Activated CD4-positive, alpha-beta T cell treated with anti-CD3 and anti-CD28 coated beads for 36 hours (primary cell): ENCODE measurements at regions not wholly inside any gene's neighbourhood (a gene's known extent, or its start where the extent isn't known, plus 50 kb on each side); places are given as distances from the start of the nearest gene placed in this dataset.

Source experiments
- ATAC-seq: fragments of 200-7000 bp; cut with Tn5 transposase; one replicate; pipeline ENCODE4 v1.10.0; 2021; ENCODE audit warnings: mild to moderate bottlenecking, moderate library complexity
- CTCF ChIA-PET: fragments of 350-600 bp; sonication (Branson Sonifier 250); formaldehyde crosslinking; loops from one replicate; lab custom pipeline; 2021; ENCODE audit warnings: antibody characterized with exemption; lab: Charles Lee
- POLR2A ChIA-PET: fragments of 350-600 bp; sonication (Branson Sonifier 250); formaldehyde crosslinking; loops from one replicate; lab custom pipeline; 2021; ENCODE audit warnings: antibody characterized with exemption, inconsistent platforms; lab: Charles Lee
- DNase-seq: peaks from one replicate; pipeline ENCODE4 v3.0.0-alpha.2; 2020
- H3K27ac Mint-ChIP-seq: one replicate; pipeline ENCODE4 v1.8.0; 2021; ENCODE audit warnings: mixed read lengths
- H3K27me3 Mint-ChIP-seq: one replicate; pipeline ENCODE4 v1.8.0; 2021; ENCODE audit warnings: mixed read lengths
- H3K36me3 Mint-ChIP-seq: one replicate; pipeline ENCODE4 v1.8.0; 2021; ENCODE audit warnings: low read depth, mixed read lengths
- H3K4me1 Mint-ChIP-seq: one replicate; pipeline ENCODE4 v1.8.0; 2021; ENCODE audit warnings: mixed read lengths
- H3K4me3 Mint-ChIP-seq: one replicate; pipeline ENCODE4 v1.8.0; 2021; ENCODE audit warnings: mild to moderate bottlenecking, moderate library complexity, mixed read lengths
- H3K9me3 Mint-ChIP-seq: one replicate; pipeline ENCODE4 v1.8.0; 2021; ENCODE audit warnings: low read depth, mixed read lengths
- intact Hi-C, 2 experiments: fragments of 100-400 bp; cut with DNase I in 1 of 2; cut with micrococcal nuclease in 1 of 2; formaldehyde crosslinking; loops; one replicate each; pipeline versions ENCODE4 v1.14.2 to v1.15.1; 2022 to 2024; cut with DNase I, micrococcal nuclease

DNA sequence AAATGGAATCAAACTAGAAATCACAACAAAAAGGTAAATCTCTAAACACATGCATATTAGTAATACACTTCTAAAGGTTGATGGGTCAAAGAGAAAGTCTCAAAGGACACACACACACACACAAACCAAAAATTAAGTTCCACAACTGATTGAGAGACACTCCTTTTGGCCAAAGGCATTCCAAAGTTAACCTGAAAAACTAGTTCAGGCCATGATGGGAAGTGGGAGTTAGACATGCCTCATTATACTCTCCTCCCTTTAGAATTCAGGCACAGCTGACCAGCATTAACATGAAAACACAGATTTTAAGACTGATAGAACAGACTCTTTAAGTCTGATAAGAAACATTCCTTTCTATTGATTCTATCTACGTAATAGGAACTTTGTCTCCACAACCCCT is 332.4 kb upstream of the IGFBP3 start:
- Mint-ChIP-seq H3K4me3 (no peak overlapping the region), H3K9me3 (peaks cover 3% of the 10 kb centered on the region), H3K36me3 (no peaks in the 10 kb centered on the region), H3K27ac (no peak overlapping the region), H3K4me1 (no peaks in the 10 kb centered on the region), H3K27me3 (peaks cover 4% of the 10 kb centered on the region)
- POLR2A ChIA-PET: no interaction called here
- ATAC-seq: no peak
- DNase-seq: no peak
- CTCF ChIA-PET: no interaction called here
- intact Hi-C loops: no loop called here

DNA sequence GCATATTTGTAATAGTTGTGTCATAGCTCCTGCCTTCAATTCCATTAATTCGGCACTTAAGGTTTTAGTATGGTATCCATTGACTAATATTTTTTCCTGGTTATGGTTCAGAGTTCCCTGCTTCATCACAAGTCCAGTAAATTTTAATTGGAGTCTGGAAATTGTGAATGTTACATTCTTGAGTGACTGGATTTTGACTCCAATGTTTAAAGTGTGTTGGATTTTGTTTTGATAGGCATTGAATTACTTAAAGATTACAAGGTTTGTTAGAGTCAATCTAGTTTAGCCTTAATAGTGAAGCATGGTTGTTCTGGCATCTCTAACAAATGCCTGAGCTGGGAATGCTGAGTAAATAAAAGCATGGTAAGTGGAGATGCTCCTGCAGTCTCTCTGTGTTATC is 326.6 kb upstream of the IGFBP3 start:
- ATAC-seq: no peak
- Mint-ChIP-seq H3K27me3 (peaks cover 8% of the 10 kb centered on the region), H3K4me1 (no peaks in the 10 kb centered on the region), H3K4me3 (no peak overlapping the region), H3K27ac (no peak overlapping the region), H3K9me3 (peaks cover 6% of the 10 kb centered on the region), H3K36me3 (no peaks in the 10 kb centered on the region)
- DNase-seq: no peak
- intact Hi-C loops: no loop called here
- ChIA-PET POLR2A (no interaction called here), CTCF (interaction anchor here (0.6 kb wide), 1 partner anchor 229 kb away, joined by 4 read pairs; no protein-coding TSS in a partner anchor)

- H3K9me3 Mint-ChIP-seq: peaks cover 3% of the 10 kb centered on the region
- intact Hi-C loops: no loop called here
- no peak for ATAC-seq
- no peaks in the 10 kb centered on the region for H3K36me3 Mint-ChIP-seq
- peaks cover 4% of the 10 kb centered on the region for H3K27me3 Mint-ChIP-seq
- DNase-seq: no peak
- H3K4me1 Mint-ChIP-seq: no peaks in the 10 kb centered on the region
- ChIA-PET POLR2A (no interaction called here), CTCF (interaction anchor here (1.0 kb wide), 1 partner anchor 13 kb away, joined by 3 read pairs; no protein-coding TSS in a partner anchor)
- H3K4me3 Mint-ChIP-seq: no peak overlapping the region
- no peak overlapping the region for H3K27ac Mint-ChIP-seq
Measured at GRCh38 chr7:46245586-46246111, 324.6 kb upstream of the IGFBP3 start.

DNA sequence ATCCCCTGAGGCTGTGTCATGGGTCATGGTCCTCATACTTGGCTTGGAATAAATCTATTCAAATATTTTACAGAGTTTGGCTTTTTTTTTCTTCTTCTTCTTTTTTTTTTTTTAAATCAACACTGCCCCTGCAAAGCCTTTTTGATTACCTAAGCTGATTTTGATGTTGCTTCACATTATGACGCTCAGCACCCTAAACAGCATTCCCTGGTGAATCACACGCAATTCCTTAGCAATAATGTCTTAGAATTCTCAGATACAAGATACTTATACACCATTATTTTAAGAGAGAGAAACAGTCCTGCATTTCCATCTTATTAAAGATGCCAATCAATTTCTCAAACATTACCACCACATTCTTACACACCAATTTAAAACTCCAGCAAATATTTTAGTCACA is 323.7 kb upstream of the IGFBP3 start:
- Mint-ChIP-seq H3K4me1 (no peaks in the 10 kb centered on the region), H3K4me3 (no peak overlapping the region), H3K9me3 (peaks cover 3% of the 10 kb centered on the region), H3K27me3 (peaks cover 4% of the 10 kb centered on the region), H3K36me3 (no peaks in the 10 kb centered on the region), H3K27ac (no peak overlapping the region)
- DNase-seq (no peak), ATAC-seq (no peak)
- ChIA-PET CTCF (interaction anchor here (1.0 kb wide), 1 partner anchor 12 kb away, joined by 3 read pairs; no protein-coding TSS in a partner anchor), POLR2A (no interaction called here)
- intact Hi-C loops: no loop called here

DNA sequence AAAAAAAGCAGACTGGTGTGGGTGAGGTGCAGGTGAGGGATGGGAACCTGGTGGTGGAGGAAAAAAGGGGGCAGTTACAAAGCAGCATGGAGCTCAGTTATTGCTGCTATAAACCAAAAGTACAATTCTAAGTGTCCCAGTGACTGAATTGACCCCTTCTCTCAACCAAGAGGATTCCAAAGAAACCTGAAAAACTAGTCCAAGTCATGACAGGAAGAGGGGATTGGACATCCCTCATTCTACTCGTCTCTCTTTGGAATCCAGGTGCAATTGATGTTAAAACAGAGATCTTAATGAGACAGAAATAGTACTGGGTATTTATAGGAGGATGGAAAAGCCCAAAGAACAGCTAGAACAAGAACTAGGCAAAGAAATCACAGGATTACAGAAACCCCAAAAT is 322.3 kb upstream of the IGFBP3 start:
- ChIA-PET POLR2A (no interaction called here), CTCF (no interaction called here)
- ATAC-seq (no peak), DNase-seq (no peak)
- Mint-ChIP-seq H3K9me3 (peaks cover 3% of the 10 kb centered on the region), H3K36me3 (no peaks in the 10 kb centered on the region), H3K27ac (no peak overlapping the region), H3K27me3 (peaks cover 3% of the 10 kb centered on the region), H3K4me3 (no peak overlapping the region), H3K4me1 (no peaks in the 10 kb centered on the region)
- intact Hi-C loops: no loop called here

GRCh38 chr7:46239846-46240245 is 318.8 kb upstream of the IGFBP3 start:
- ChIA-PET POLR2A (no interaction called here), CTCF (no interaction called here)
- ATAC-seq (no peak), DNase-seq (no peak)
- Mint-ChIP-seq H3K27me3 (no peaks in the 10 kb centered on the region), H3K27ac (no peak overlapping the region), H3K9me3 (no peaks in the 10 kb centered on the region), H3K36me3 (no peaks in the 10 kb centered on the region), H3K4me3 (no peak overlapping the region), H3K4me1 (no peaks in the 10 kb centered on the region)
- intact Hi-C loops: no loop called here

- no peak overlapping the region for H3K4me3 Mint-ChIP-seq
- ATAC-seq (no peak), DNase-seq (no peak)
- no peaks in the 10 kb centered on the region for H3K4me1 Mint-ChIP-seq
- intact Hi-C loops: no loop called here
- H3K27ac Mint-ChIP-seq: no peak overlapping the region
- POLR2A ChIA-PET: no interaction called here
- no peaks in the 10 kb centered on the region for H3K27me3 Mint-ChIP-seq
- H3K36me3 Mint-ChIP-seq: no peaks in the 10 kb centered on the region
- H3K9me3 Mint-ChIP-seq: no peaks in the 10 kb centered on the region
- CTCF ChIA-PET: no interaction called here
Measured at GRCh38 chr7:46237466-46237865, 316.4 kb upstream of the IGFBP3 start.

- H3K27me3 Mint-ChIP-seq: peaks cover 9% of the 10 kb centered on the region
- ATAC-seq: no peak
- ChIA-PET CTCF (no interaction called here), POLR2A (no interaction called here)
- H3K9me3 Mint-ChIP-seq: no peaks in the 10 kb centered on the region
- no peak overlapping the region for H3K27ac Mint-ChIP-seq
- H3K4me1 Mint-ChIP-seq: no peaks in the 10 kb centered on the region
- intact Hi-C loops: no loop called here
- no peak overlapping the region for H3K4me3 Mint-ChIP-seq
- DNase-seq: no peak
- H3K36me3 Mint-ChIP-seq: no peaks in the 10 kb centered on the region
Measured at GRCh38 chr7:46233585-46234329, 312.7 kb upstream of the IGFBP3 start.

- ChIA-PET POLR2A (interaction anchor here (0.6 kb wide), 1 partner anchor 613 kb away, joined by 3 read pairs; no protein-coding TSS in a partner anchor), CTCF (interaction anchor here (0.8 kb wide), 1 partner anchor 63 kb away, joined by 3 read pairs; no protein-coding TSS in a partner anchor)
- no peaks in the 10 kb centered on the region for H3K9me3 Mint-ChIP-seq
- H3K27me3 Mint-ChIP-seq: peaks cover 9% of the 10 kb centered on the region
- no peaks in the 10 kb centered on the region for H3K4me1 Mint-ChIP-seq
- ATAC-seq (no peak), DNase-seq (no peak)
- intact Hi-C loops: no loop called here
- H3K4me3 Mint-ChIP-seq: no peak overlapping the region
- H3K27ac Mint-ChIP-seq: no peak overlapping the region
- no peaks in the 10 kb centered on the region for H3K36me3 Mint-ChIP-seq
Measured at GRCh38 chr7:46230990-46231305, 309.9 kb upstream of the IGFBP3 start.

DNA sequence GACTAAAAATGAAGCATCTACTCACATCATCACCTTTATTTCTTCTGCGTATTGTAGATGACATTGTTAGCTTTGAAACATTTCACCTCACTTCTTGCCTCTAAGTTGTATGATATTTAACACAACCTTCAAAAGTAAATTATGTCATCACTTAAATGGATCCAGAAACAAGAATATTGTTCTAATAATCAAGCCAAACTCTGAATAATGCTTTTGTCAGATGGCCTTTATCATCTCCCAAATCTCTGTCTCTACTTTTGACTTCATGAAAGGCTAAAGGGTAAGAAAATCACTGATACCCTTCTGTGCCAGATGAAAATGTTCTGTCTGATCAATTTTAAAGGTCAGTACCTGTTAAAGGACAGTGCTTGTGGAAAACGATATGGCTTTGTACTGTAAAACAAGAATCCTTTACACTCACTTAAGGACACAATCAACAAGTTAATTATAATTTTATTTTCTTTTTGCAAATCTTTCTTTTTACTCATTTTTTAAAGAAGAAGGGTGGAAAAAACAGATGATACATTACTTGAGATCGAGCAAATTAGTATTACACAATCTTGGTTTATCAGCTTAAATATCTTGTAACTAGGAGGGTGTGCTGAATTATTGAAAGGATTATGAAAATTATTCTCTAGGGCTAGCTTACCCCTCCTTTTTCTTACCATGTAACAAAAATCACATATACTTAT is 309.4 kb upstream of the IGFBP3 start:
- H3K4me1 Mint-ChIP-seq: no peaks in the 10 kb centered on the region
- POLR2A ChIA-PET: interaction anchor here (0.6 kb wide), 1 partner anchor 613 kb away, joined by 3 read pairs; no protein-coding TSS in a partner anchor
- CTCF ChIA-PET: interaction anchor here (0.8 kb wide), 1 partner anchor 64 kb away, joined by 3 read pairs; no protein-coding TSS in a partner anchor
- no peak overlapping the region for H3K27ac Mint-ChIP-seq
- H3K36me3 Mint-ChIP-seq: no peaks in the 10 kb centered on the region
- H3K9me3 Mint-ChIP-seq: no peaks in the 10 kb centered on the region
- no peak for ATAC-seq
- no peak overlapping the region for H3K4me3 Mint-ChIP-seq
- no peak for DNase-seq
- intact Hi-C loops: no loop called here
- peaks cover 9% of the 10 kb centered on the region for H3K27me3 Mint-ChIP-seq

- Mint-ChIP-seq H3K27me3 (peaks cover 9% of the 10 kb centered on the region), H3K4me1 (no peaks in the 10 kb centered on the region), H3K4me3 (no peak overlapping the region), H3K27ac (no peak overlapping the region), H3K36me3 (no peaks in the 10 kb centered on the region), H3K9me3 (no peaks in the 10 kb centered on the region)
- POLR2A ChIA-PET: no interaction called here
- ATAC-seq (no peak), DNase-seq (no peak)
- intact Hi-C loops: no loop called here
- CTCF ChIA-PET: no interaction called here
Measured at GRCh38 chr7:46229409-46229808, 308.3 kb upstream of the IGFBP3 start.

- Mint-ChIP-seq H3K9me3 (no peaks in the 10 kb centered on the region), H3K4me1 (no peaks in the 10 kb centered on the region), H3K27ac (no peak overlapping the region), H3K36me3 (no peaks in the 10 kb centered on the region), H3K4me3 (no peak overlapping the region), H3K27me3 (peaks cover 7% of the 10 kb centered on the region)
- ATAC-seq (no peak), DNase-seq (no peak)
- ChIA-PET POLR2A (no interaction called here), CTCF (no interaction called here)
- intact Hi-C loops: no loop called here
Measured at GRCh38 chr7:46226860-46227259, 305.8 kb upstream of the IGFBP3 start.
